ENCODE measurements at regions not wholly inside any gene's neighbourhood (a gene's known extent, or its start where the extent isn't known, plus 50 kb on each side); places are given as distances from the start of the nearest gene placed in this dataset.

DNA sequence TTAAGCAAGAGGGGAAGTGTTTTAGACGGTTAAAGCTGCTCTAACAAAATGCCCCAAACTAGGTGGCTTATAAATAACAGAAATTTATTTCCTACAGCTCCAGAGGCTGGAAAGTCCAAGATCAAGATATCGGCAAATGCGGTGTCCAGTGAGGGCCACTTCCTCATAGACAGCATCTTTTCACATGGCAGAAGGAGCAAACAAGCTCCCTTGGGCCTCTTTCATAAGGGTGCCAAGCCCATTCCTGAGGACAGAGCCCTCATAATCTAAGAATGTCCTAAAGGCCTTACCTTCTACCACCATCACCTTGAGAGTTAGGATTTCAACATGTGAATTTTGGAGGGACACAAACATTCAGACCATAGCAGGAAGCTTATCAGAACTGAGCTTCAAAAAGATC is 57.3 kb upstream of the PPP1CB start:
- Mint-ChIP-seq H3K4me3 (no peak overlapping the region), H3K27me3 (no peaks in the 10 kb centered on the region), H3K27ac (no peak overlapping the region), H3K36me3 (ENCODE audit: low read depth) (no peaks in the 10 kb centered on the region), H3K9me3 (no peaks in the 10 kb centered on the region), H3K4me1 (ENCODE audit: low read depth) (no peaks in the 10 kb centered on the region)
- DNase-seq, result no peak

DNA sequence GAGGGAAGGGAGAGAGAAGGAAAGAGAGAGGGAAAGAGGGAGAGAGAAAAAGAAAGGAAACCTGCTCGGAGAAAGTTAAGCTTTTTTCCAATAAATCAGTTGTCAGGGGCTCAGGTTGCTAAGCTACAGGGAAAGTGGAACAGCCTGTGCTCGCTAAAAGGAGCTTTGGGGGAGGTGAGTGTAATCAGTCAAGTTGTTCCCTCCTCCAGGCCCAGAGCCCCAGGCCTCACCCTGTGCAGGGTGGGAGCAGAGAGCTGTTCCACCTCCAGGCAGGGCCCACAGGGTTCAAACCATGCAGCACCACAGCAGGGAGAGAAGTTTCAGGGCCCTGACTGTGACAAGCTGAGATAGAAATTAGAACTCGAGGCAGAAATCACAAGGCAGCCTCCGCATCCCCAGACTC is 56.4 kb upstream of the PPP1CB start:
- Mint-ChIP-seq H3K4me3 (no peak overlapping the region), H3K9me3 (no peaks in the 10 kb centered on the region), H3K27ac (peak overlapping the region; percentile 19), H3K27me3 (no peaks in the 10 kb centered on the region), H3K4me1 (ENCODE audit: low read depth) (no peaks in the 10 kb centered on the region), H3K36me3 (ENCODE audit: low read depth) (no peaks in the 10 kb centered on the region)
- no peak for DNase-seq

DNA sequence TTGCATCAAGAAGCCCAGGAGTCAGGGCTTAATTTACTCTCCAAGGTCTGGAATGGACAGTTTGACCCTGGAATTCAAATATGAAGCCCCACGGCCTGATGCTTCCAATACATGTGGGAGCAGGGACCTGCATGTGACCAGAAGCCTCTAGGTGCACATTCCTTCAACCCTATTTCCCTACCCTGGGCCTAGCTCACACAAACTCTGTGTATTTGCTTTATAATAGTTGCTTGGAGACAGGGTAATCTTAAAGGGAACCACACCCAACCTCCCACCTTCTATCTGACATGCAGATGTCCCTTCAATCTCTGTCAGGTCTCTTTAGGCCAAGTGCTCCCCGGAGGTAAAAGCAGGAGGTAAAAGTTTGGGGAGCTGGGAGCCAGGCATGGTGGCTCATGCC is 55.4 kb upstream of the PPP1CB start:
- H3K4me1 Mint-ChIP-seq (ENCODE audit: low read depth), result no peaks in the 10 kb centered on the region
- H3K27me3 Mint-ChIP-seq, result no peaks in the 10 kb centered on the region

DNA sequence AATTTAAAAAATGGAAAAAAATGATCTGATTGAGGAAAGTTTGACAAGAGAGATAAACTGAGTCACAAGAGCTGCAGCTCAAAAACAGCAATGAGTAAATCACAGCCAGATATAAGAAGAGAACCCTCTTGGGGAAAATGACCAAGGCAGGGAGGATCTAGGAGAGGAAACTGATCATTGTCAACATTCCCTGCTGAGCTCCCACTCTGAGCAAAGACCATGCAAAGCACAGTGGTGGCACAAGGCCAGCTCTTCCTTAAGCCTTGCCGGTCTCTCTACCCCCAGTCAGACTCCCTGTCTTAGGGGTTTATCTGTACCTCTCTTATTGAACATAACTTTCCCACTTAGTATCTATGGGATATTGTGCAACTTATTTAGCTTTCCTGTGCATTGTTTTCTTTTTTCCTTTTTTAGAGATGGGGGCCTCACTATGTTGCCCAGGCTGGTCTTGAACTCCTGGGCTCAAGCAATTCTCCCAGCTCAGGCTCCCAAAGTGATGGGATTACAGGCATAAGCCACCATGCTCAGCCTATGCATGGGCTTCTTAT is 54.0 kb upstream of the PPP1CB start:
- Mint-ChIP-seq H3K27ac (no peak overlapping the region), H3K36me3 (ENCODE audit: low read depth) (no peaks in the 10 kb centered on the region), H3K9me3 (no peaks in the 10 kb centered on the region), H3K27me3 (no peaks in the 10 kb centered on the region), H3K4me3 (no peak overlapping the region), H3K4me1 (ENCODE audit: low read depth) (no peaks in the 10 kb centered on the region)
- DNase-seq, result no peak

More for the DNA sequence above, 55.4 kb upstream of the PPP1CB start:
- H3K4me3 Mint-ChIP-seq, result no peak overlapping the region
- DNase-seq, result no peak
- no peak overlapping the region for H3K27ac Mint-ChIP-seq
- no peaks in the 10 kb centered on the region for H3K36me3 Mint-ChIP-seq (ENCODE audit: low read depth)
- no peaks in the 10 kb centered on the region for H3K9me3 Mint-ChIP-seq

DNA sequence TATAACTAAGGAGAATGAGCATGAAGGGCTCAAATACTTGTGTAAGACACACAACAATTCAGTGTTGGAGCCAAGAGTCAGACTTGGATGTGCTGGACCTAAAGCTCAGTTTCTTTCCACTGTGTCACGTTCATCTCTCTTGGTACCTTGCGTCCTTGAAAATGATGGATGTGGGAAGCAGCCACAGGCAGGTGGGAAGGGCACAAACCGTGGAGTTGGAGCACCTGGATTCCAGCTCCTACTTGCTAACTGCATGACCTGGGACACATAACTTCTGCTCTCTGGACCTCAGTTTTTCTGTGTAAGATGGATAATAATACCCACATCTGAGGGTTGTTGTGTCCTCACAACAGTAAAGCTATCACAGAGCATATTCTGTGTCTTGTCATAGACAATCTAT is 53.1 kb upstream of the PPP1CB start:
- DNase-seq, result no peak
- H3K4me1 Mint-ChIP-seq (ENCODE audit: low read depth), result no peaks in the 10 kb centered on the region

More for the DNA sequence above, 53.1 kb upstream of the PPP1CB start:
- Mint-ChIP-seq H3K4me3 (no peak overlapping the region), H3K36me3 (ENCODE audit: low read depth) (no peaks in the 10 kb centered on the region), H3K27me3 (no peaks in the 10 kb centered on the region), H3K27ac (no peak overlapping the region), H3K9me3 (no peaks in the 10 kb centered on the region)

Data from activated T-cell treated with anti-CD3 and anti-CD28 coated beads, Interleukin-2, amount 50 U/mL, for 24 hours (primary cell).